Testis (tissue), 2 donors: ENCODE measurements at regions not wholly inside any gene's neighbourhood (a gene's known extent, or its start where the extent isn't known, plus 50 kb on each side); places are given as distances from the start of the nearest gene placed in this dataset.

ENCODE experiments used
- DNase-seq: peaks from one replicate; pipeline ENCODE4 v3.0.0-alpha.2; 2019
- H3K27ac ChIP-seq, 2 donors: fragments of 200-600 bp; sonication (generic); one replicate each; pipeline ENCODE4 v1.5.1; 2019
- H3K27me3 ChIP-seq: fragments of 200-600 bp; sonication (generic); one replicate; pipeline ENCODE4 v1.5.1; 2019
- H3K36me3 ChIP-seq: fragments of 200-600 bp; sonication (generic); one replicate; pipeline ENCODE4 v1.5.1; 2017; ENCODE audit warnings: low read depth; ENCODE audit errors: missing control alignments
- H3K4me1 ChIP-seq: fragments of 200-600 bp; sonication (generic); one replicate; pipeline ENCODE4 v1.5.1; 2019
- H3K4me3 ChIP-seq, 2 donors: fragments of 200-600 bp; sonication (generic); one replicate each; pipeline ENCODE4 v1.5.1; 2017 to 2019
- H3K9me3 ChIP-seq: fragments of 200-600 bp; sonication (generic); one replicate; pipeline ENCODE4 v1.5.1; 2017
- POLR2A ChIP-seq: fragments of 450-650 bp; IDR thresholded peaks from one replicate; pipeline ENCODE4 v1.6.1; 2017; ENCODE audit warnings: antibody characterized with exemption, mild to moderate bottlenecking, moderate library complexity
- WGBS, 2 donors: methylation state at CpG; one replicate each; pipeline ENCODE4 v1.1.5; 2018; 5-methylcytosine and 5-hydroxymethylcytosine counted together
- intact Hi-C: fragments of 100-400 bp; cut with DNase I; formaldehyde crosslinking; loops from one replicate; pipeline ENCODE4 v1.15.1; 2023; ENCODE audit warnings: low total_unique reads
- TF ChIP-seq, protein P1 (sequence below), 3 experiments: fragments of 450-650 bp in 2 of 3; fragments of 200-600 bp in 1 of 3; sonication (generic) in 1 of 3; IDR thresholded peaks; one replicate each; pipeline ENCODE4 v1.5.1; 2016 to 2019; ENCODE audit warnings: antibody characterized with exemption in 3 of 3, mild to moderate bottlenecking in 2 of 3, moderate library complexity in 1 of 3

DNA sequence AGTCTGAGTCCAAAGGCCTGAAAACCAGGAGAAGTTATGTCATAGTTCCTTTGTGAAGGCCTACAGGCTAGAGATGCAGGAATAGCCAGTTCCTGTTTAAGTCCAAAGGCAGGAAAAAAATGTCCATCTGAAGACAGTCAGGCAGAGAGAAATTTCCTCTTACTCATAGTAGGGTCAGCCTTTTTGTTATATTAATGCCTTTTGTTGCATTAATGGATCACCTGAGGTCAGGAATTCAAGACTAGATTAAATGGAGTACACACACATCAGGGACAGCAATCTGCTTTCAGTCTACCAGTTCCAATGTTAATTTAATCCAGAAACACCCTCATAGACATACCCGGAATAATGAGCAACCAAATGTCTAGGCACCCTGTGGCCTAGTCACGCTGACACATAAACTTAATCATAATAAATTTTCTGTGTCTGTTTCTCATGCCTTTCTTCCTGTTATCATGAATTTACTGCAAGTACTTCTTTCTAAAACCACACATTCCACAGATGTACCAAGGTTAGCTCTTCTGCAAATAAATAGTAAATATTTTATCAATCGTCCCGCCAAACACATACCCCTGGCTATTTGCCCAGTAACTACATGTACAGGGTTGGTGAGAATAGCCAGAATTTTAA lies 703.9 kb downstream of the EFNA5 start:
- 80 to 82% methylated on average over 4 of the region's 4 CpGs for WGBS, 2 donors
- Histone ChIP-seq H3K36me3 (no peaks in the 10 kb centered on the region), H3K27ac (no peak overlapping the region), H3K4me1 (no peaks in the 10 kb centered on the region), H3K9me3 (no peaks in the 10 kb centered on the region), H3K4me3 (no peak overlapping the region), H3K27me3 (no peaks in the 10 kb centered on the region)
- no peak for DNase-seq
- TF ChIP-seq, protein P1, sequence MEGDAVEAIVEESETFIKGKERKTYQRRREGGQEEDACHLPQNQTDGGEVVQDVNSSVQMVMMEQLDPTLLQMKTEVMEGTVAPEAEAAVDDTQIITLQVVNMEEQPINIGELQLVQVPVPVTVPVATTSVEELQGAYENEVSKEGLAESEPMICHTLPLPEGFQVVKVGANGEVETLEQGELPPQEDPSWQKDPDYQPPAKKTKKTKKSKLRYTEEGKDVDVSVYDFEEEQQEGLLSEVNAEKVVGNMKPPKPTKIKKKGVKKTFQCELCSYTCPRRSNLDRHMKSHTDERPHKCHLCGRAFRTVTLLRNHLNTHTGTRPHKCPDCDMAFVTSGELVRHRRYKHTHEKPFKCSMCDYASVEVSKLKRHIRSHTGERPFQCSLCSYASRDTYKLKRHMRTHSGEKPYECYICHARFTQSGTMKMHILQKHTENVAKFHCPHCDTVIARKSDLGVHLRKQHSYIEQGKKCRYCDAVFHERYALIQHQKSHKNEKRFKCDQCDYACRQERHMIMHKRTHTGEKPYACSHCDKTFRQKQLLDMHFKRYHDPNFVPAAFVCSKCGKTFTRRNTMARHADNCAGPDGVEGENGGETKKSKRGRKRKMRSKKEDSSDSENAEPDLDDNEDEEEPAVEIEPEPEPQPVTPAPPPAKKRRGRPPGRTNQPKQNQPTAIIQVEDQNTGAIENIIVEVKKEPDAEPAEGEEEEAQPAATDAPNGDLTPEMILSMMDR (IDR thresholded peaks at IDR 0.05): no peak
- TF ChIP-seq POLR2A: no peak
- intact Hi-C loops: no loop called here

DNA sequence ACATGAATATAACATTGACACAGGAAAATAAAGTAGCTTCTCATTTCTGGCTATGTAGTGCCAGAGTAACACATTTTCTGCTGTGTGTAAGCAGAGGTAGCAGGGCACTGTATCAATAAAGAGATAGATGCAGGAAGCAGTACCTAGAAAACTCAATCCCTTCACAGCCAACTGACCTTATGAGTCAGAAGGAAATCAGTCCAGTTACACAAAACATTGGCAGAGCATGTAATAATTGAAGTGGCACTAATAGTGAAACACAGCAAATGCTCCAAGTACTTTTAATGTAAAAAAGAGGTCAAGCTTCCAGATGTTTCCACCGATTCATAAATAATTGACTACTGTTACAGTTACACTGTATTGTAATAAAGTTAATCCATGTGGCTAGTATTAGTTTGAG lies 706.6 kb downstream of the EFNA5 start:
- Histone ChIP-seq H3K27me3 (no peaks in the 10 kb centered on the region), H3K4me3 (no peak overlapping the region), H3K4me1 (no peaks in the 10 kb centered on the region), H3K36me3 (no peaks in the 10 kb centered on the region), H3K9me3 (no peaks in the 10 kb centered on the region), H3K27ac (no peak overlapping the region)
- TF ChIP-seq, protein P1 (IDR thresholded peaks at IDR 0.05): no peak
- no peak for TF ChIP-seq POLR2A
- intact Hi-C loops: no loop called here
- 60 to 72% methylated on average over 1 of the region's 1 CpG for WGBS, 2 donors
- DNase-seq: no peak

DNA sequence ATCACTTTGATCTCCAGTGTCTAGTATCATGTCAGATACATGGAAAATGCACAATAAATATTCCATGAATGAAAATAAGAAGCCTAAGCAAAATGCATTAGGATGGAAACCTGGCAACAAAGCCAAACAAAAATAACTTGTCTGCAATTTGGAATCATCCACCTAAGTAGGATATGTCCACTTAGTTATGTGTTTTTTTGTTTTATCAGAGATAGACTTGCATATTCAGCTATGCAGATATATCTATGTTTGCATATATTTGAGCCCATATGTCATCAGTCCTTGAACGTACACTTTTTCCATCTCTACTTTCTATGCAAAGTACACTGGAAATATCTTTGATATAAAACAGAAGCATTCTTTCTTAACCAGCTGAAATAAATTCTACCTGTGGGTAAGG lies 707.1 kb downstream of the EFNA5 start:
- H3K4me3 ChIP-seq: no peak overlapping the region
- H3K9me3 ChIP-seq: no peaks in the 10 kb centered on the region
- TF ChIP-seq POLR2A: no peak
- TF ChIP-seq, protein P1 (IDR thresholded peaks at IDR 0.05): no peak
- intact Hi-C loops: no loop called here
- 82 to 92% methylated on average over 1 of the region's 1 CpG for WGBS, 2 donors
- H3K4me1 ChIP-seq: no peaks in the 10 kb centered on the region
- H3K36me3 ChIP-seq: no peaks in the 10 kb centered on the region
- H3K27ac ChIP-seq: no peak overlapping the region
- no peaks in the 10 kb centered on the region for H3K27me3 ChIP-seq
- no peak for DNase-seq

DNA sequence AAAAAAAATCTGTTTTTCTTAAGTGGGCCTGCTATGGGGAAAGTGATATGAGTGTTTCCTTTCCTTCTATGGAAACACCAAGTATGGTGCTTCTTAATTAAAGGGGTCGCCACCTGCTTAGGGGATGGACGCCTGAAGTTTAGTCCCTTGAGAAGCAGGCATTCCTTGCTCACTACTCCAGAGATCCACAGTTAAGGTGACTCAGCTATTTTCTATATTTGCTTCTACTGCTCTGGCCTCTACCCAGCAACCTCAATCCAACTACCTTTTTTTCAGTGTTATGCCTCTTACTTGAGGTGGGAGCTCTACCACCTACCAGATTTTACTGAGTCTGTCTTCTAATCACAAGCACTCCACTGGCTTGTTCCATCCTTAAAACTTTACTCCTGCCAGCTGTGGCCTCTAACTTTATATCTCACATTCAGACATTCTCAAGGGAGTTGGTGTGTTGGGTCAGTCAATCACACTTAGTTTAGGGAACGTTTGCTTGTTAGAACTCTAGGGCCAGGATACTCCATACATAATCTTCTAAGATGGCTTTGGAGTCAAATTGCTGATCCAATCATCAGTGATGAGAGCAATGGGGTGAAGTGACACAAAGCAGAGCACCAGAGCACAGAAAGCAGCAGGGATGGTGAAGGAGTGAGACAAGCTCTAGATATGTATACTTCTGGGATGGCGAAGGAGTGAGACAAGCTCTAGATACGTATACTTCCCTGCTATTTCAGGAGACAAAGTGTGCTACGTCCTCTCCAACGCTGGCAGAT lies 708.1 kb downstream of the EFNA5 start:
- Histone ChIP-seq H3K36me3 (no peaks in the 10 kb centered on the region), H3K27ac (no peak overlapping the region), H3K27me3 (no peaks in the 10 kb centered on the region), H3K9me3 (no peaks in the 10 kb centered on the region), H3K4me3 (no peak overlapping the region), H3K4me1 (no peaks in the 10 kb centered on the region)
- 77 to 87% methylated on average over 7 of the region's 7 CpGs for WGBS, 2 donors
- DNase-seq: no peak
- intact Hi-C loops: no loop called here
- TF ChIP-seq POLR2A: no peak
- TF ChIP-seq, protein P1 (IDR thresholded peaks at IDR 0.05): no peak
